Ovary (tissue), 7 donors: ENCODE measurements at regions not wholly inside any gene's neighbourhood (a gene's known extent, or its start where the extent isn't known, plus 50 kb on each side); places are given as distances from the start of the nearest gene placed in this dataset.

ENCODE experiments used
- DNase-seq, 5 donors: peaks; one replicate each; pipeline ENCODE4 v3.0.0-alpha.2; 2019 to 2020
- H3K27ac ChIP-seq, 2 donors: fragments of 200-600 bp; one replicate each; pipeline versions ENCODE4 v1.5.1 to v1.8.0; 2019 to 2022
- H3K27me3 ChIP-seq: fragments of 200-600 bp; one replicate; pipeline ENCODE4 v1.8.0; 2022
- H3K36me3 ChIP-seq: fragments of 200-600 bp; sonication (generic); one replicate; pipeline ENCODE4 v1.5.1; 2019
- H3K4me1 ChIP-seq: one replicate; pipeline ENCODE4 v1.8.1; 2013; ENCODE audit warnings: mild to moderate bottlenecking, moderate library complexity; ENCODE audit not compliant: insufficient read depth
- H3K4me3 ChIP-seq: fragments of 200-600 bp; sonication (generic); one replicate; pipeline ENCODE4 v1.5.1; 2017
- H3K9me3 ChIP-seq, 2 donors: fragments of 200-600 bp in 1 of 2; sonication (generic) in 1 of 2; one replicate each; pipeline versions ENCODE4 v1.5.1 to v1.8.1; 2013 to 2019; ENCODE audit warnings: mild to moderate bottlenecking in 1 of 2, moderate library complexity in 1 of 2
- CTCF ChIP-seq, 3 donors: fragments of 450-650 bp in 2 of 3; fragments of 200-600 bp in 1 of 3; IDR thresholded peaks; one replicate each; pipeline versions ENCODE4 v1.5.1 to v1.8.0; 2016 to 2022; ENCODE audit warnings: antibody characterized with exemption in 3 of 3, mild to moderate bottlenecking in 1 of 3
- EP300 ChIP-seq: sonication (generic); formaldehyde crosslinking; IDR thresholded peaks from one replicate; pipeline ENCODE4 v1.6.1; 2017; ENCODE audit warnings: antibody characterized with exemption
- POLR2A ChIP-seq: fragments of 450-650 bp; IDR thresholded peaks from one replicate; pipeline ENCODE4 v1.6.1; 2017; ENCODE audit warnings: antibody characterized with exemption, mild to moderate bottlenecking, moderate library complexity
- WGBS, 3 donors: extraction: QIAGEN DNeasy Blood & Tissue Kit in 1 of 3; methylation state at CpG; one replicate each; pipeline versions ENCODE4 v1.1.5 to v1.1.7; 2013 to 2017; 5-methylcytosine and 5-hydroxymethylcytosine counted together
- intact Hi-C, 4 donors: fragments of 100-400 bp; cut with DNase I; formaldehyde crosslinking; loops; one replicate each; pipeline versions ENCODE4 v1.11.0 to v1.15.1; 2022 to 2023
- donor health status: DM: no; HTN: no; CAD: no; lungs with moderate emphysema.
- donor health status: DM: no; HTN: no; CAD: no.
- donor health status: Bipolar disorder and iron deficiency.
- donor health status: DM: no; HTN: no; CAD: no.
- donor health status: DM: yes; HTN: yes; CAD: no.

- intact Hi-C loops: no loop called here
- DNase-seq: no peak
- no peaks in the 10 kb centered on the region for H3K4me1 ChIP-seq
- WGBS, 3 donors: 69 to 80% (median 70%) methylated on average over 8 of the region's 8 CpGs
- no peaks in the 10 kb centered on the region for H3K27me3 ChIP-seq
- no peaks in the 10 kb centered on the region for H3K9me3 ChIP-seq
- no peak overlapping the region for H3K27ac ChIP-seq
- TF ChIP-seq EP300: no peak
- no peak for TF ChIP-seq CTCF (IDR thresholded peaks at IDR 0.05)
- no peak for TF ChIP-seq POLR2A
- H3K36me3 ChIP-seq: no peaks in the 10 kb centered on the region
- H3K4me3 ChIP-seq: no peak overlapping the region
Measured at GRCh38 chr18:77866351-77866750, 616.7 kb downstream of the GALR1 start.

DNA sequence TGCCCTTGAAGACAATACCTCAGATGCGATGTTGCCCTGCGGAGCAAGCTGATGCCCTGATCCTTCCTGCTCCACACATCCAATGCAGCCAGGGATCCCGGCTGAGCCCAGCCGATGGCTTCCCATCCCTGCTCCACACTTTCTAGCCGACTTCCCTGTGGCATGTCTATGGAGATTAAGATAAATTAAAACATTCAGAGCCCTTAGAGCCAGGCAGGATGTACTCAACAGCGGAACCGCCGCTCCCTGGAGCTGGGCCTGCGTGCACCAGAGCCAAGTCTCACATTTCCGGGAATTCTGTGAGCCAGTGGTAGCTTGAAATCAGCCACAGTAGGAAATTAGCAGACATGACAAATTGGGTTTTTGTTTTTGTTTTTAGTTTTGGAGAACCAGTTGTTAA is 620.6 kb downstream of the GALR1 start:
- no peaks in the 10 kb centered on the region for H3K36me3 ChIP-seq
- no peaks in the 10 kb centered on the region for H3K4me1 ChIP-seq
- intact Hi-C loops: loop anchor here in 1 of 4 donors (5.0 kb wide), 1 partner anchor 48 kb away; no protein-coding TSS in a partner anchor
- 64 to 70% (median 69%) methylated on average over 10 of the region's 10 CpGs for WGBS, 3 donors
- H3K4me3 ChIP-seq: no peak overlapping the region
- no peak overlapping the region for H3K27ac ChIP-seq
- TF ChIP-seq CTCF (IDR thresholded peaks at IDR 0.05) (no peak), EP300 (no peak), POLR2A (no peak)
- DNase-seq: no peak
- H3K9me3 ChIP-seq: no peaks in the 10 kb centered on the region
- H3K27me3 ChIP-seq: no peaks in the 10 kb centered on the region

DNA sequence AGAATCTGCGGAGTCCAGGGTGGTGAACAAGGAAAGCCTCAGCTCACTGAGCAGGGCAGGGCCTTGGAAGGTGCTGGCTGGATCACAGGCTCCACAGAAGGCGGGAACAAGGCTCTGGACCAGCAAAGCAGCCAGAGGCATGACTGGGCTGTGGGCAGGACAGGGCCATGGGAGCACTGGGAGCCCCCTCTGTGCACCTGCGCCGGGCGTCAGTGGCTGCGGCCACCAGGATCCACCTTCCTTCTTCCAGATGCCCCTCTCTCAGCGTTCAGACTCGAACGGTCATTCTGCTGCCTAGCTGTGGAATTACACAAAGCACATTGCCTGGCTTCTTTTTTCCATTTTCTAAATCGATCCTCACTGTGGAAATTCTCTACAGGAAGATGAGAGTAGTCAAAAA is 621.2 kb downstream of the GALR1 start:
- H3K9me3 ChIP-seq: no peaks in the 10 kb centered on the region
- H3K4me1 ChIP-seq: no peaks in the 10 kb centered on the region
- H3K36me3 ChIP-seq: no peaks in the 10 kb centered on the region
- 83 to 89% (median 86%) methylated on average over 10 of the region's 10 CpGs for WGBS, 3 donors
- no peak for TF ChIP-seq EP300
- no peak for TF ChIP-seq CTCF (IDR thresholded peaks at IDR 0.05)
- TF ChIP-seq POLR2A: no peak
- no peak overlapping the region for H3K27ac ChIP-seq
- H3K27me3 ChIP-seq: no peaks in the 10 kb centered on the region
- no peak overlapping the region for H3K4me3 ChIP-seq
- intact Hi-C loops: loop anchor here in 1 of 4 donors (5.0 kb wide), 1 partner anchor 49 kb away; no protein-coding TSS in a partner anchor
- DNase-seq: no peak

- H3K36me3 ChIP-seq: no peaks in the 10 kb centered on the region
- no peak for DNase-seq
- H3K9me3 ChIP-seq: no peaks in the 10 kb centered on the region
- no peak overlapping the region for H3K27ac ChIP-seq
- TF ChIP-seq EP300 (no peak), POLR2A (no peak), CTCF (IDR thresholded peaks at IDR 0.05) (no peak)
- WGBS, 3 donors: 89 to 93% (median 90%) methylated on average over 8 of the region's 8 CpGs
- no peaks in the 10 kb centered on the region for H3K27me3 ChIP-seq
- no peaks in the 10 kb centered on the region for H3K4me1 ChIP-seq
- intact Hi-C loops: loop anchor here in 1 of 4 donors (5.0 kb wide), 1 partner anchor 50 kb away; no protein-coding TSS in a partner anchor
- no peak overlapping the region for H3K4me3 ChIP-seq
Measured at GRCh38 chr18:77872166-77872565, 622.5 kb downstream of the GALR1 start.
